Ovary (tissue), 3 donors: ENCODE measurements at regions not wholly inside any gene's neighbourhood (a gene's known extent, or its start where the extent isn't known, plus 50 kb on each side); places are given as distances from the start of the nearest gene placed in this dataset.

Experiments used
- CTCF ChIP-seq, 3 donors: fragments of 450-650 bp in 2 of 3; fragments of 200-600 bp in 1 of 3; IDR thresholded peaks; one replicate each; pipeline versions ENCODE4 v1.5.1 to v1.8.0; 2016 to 2022; ENCODE audit warnings: antibody characterized with exemption in 3 of 3, mild to moderate bottlenecking in 1 of 3
- EP300 ChIP-seq: sonication (generic); formaldehyde crosslinking; IDR thresholded peaks from one replicate; pipeline ENCODE4 v1.6.1; 2017; ENCODE audit warnings: antibody characterized with exemption
- donor health status: DM: no; HTN: no; CAD: no.

DNA sequence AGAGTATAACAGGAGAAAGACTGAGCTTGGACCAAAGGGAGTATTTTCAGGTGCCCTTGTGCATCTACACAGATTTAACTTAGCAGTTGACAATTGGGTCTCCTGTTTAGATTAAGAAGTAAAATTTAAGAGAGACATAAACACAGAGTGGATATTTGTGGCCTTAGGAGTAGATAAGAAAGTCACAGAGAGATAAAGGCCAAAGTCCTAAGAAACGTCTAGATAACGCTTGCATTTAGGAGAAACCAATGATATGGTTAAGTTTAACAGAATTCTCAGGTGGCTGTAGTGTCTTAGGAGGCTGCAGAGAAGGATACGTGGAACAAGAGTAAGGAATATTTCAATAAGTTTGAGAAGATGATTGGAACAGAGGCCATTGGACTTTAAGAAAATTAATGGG is 155.0 kb upstream of the DAB2 start:
- TF ChIP-seq EP300 (no peak), CTCF (IDR thresholded peaks at IDR 0.05) (no peak)
